ENCODE measurements at regions not wholly inside any gene's neighbourhood (a gene's known extent, or its start where the extent isn't known, plus 50 kb on each side); places are given as distances from the start of the nearest gene placed in this dataset.

GRCh38 chr17:21517538-21518293, 141.6 kb downstream of the KCNJ12 start (continued):
- TF ChIP-seq ZNF592 (IDR thresholded peaks at IDR 0.05): no peak
- TF ChIP-seq RCOR1 (conservative IDR thresholded peaks at IDR 0.05; ENCODE audit: low read depth, low read length): no peak
- TF ChIP-seq ZBTB4 (CRISPR knock-in tag; IDR thresholded peaks at IDR 0.05): no peak
- TF ChIP-seq IRF5 (IDR thresholded peaks at IDR 0.05; ENCODE audit: borderline replicate concordance): no peak
- TF ChIP-seq DPF2 (IDR thresholded peaks at IDR 0.05): no peak
- TF ChIP-seq CREM (IDR thresholded peaks at IDR 0.05; ENCODE audit: low read depth): no peak
